ENCODE measurements at regions not wholly inside any gene's neighbourhood (a gene's known extent, or its start where the extent isn't known, plus 50 kb on each side); places are given as distances from the start of the nearest gene placed in this dataset.
"Not testable (repeated sequence)": the region's sequence is repeated elsewhere in the genome, so short reads cannot be mapped to it uniquely, and the experiment has no call there.

- no peak overlapping the region for H3K4me2 ChIP-seq (ENCODE audit: insufficient read depth, low read length)
- no peaks in the 10 kb centered on the region for H3K79me2 ChIP-seq (ENCODE audit: insufficient read depth, low read length)
- H4K20me1 ChIP-seq (ENCODE audit: insufficient read depth, low read length), result no peaks in the 10 kb centered on the region
- H3K4me3 ChIP-seq (ENCODE audit: insufficient read depth, low read length), result no peak overlapping the region
- H3K9me3 ChIP-seq (ENCODE audit: low read depth, low read length), result no peaks in the 10 kb centered on the region
- H3K27me3 ChIP-seq (ENCODE audit: insufficient read depth, low read length), result no peaks in the 10 kb centered on the region
- DNase-seq (ENCODE audit: insufficient read length, low spot score, missing footprints), result no peak
- no peak for TF ChIP-seq CTCF (IDR thresholded peaks at IDR 0.05; ENCODE audit: extremely low read depth, low read depth, low read length)
- no peak overlapping the region for H2AFZ ChIP-seq (ENCODE audit: low read length)
- no peaks in the 10 kb centered on the region for H3K36me3 ChIP-seq (ENCODE audit: insufficient read depth, low read length)
- no peak overlapping the region for H3K27ac ChIP-seq (ENCODE audit: low read depth, low read length)
- no peaks in the 10 kb centered on the region for H3K4me1 ChIP-seq (ENCODE audit: insufficient read depth, low read length)
These were observed 572.4 kb upstream of the B3GAT1 start for GRCh38 chr11:134984421-134984820.

- H4K20me1 ChIP-seq (ENCODE audit: insufficient read depth, low read length); DNase-seq (ENCODE audit: insufficient read length, low spot score, missing footprints); H3K4me2 ChIP-seq (ENCODE audit: insufficient read depth, low read length); H3K9me3 ChIP-seq (ENCODE audit: low read depth, low read length); H3K27ac ChIP-seq (ENCODE audit: low read depth, low read length); H3K79me2 ChIP-seq (ENCODE audit: insufficient read depth, low read length); H2AFZ ChIP-seq (ENCODE audit: low read length); H3K4me3 ChIP-seq (ENCODE audit: insufficient read depth, low read length); H3K36me3 ChIP-seq (ENCODE audit: insufficient read depth, low read length); H3K4me1 ChIP-seq (ENCODE audit: insufficient read depth, low read length); H3K27me3 ChIP-seq (ENCODE audit: insufficient read depth, low read length): not testable (repeated sequence)
These were observed 570.4 kb upstream of the B3GAT1 start for GRCh38 chr11:134982432-134982831.

DNA sequence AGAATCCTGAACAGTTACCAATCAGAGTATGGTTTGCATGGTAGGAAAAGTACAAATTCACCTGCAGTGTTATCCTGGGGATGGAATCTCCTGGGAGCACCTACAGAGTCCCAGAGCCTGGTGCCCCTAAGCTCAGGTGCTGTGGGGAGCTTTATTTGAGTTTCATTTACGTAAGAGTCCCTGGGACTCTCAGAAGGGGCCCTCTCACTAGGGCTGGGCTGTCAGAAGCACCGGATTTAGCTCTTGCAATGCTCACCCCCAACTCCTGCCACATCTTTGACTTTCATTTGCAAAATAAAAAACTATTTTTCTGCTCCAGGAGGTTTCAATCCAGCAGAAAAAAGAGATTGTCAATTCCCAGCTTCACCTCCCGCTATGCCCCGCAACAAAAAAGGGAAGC lies 569.8 kb upstream of the B3GAT1 start:
- H2AFZ ChIP-seq (ENCODE audit: low read length), result no peak overlapping the region
- H3K36me3 ChIP-seq (ENCODE audit: insufficient read depth, low read length), result no peaks in the 10 kb centered on the region
- no peak for DNase-seq (ENCODE audit: insufficient read length, low spot score, missing footprints)
- TF ChIP-seq CTCF (IDR thresholded peaks at IDR 0.05; ENCODE audit: extremely low read depth, low read depth, low read length), result no peak
- no peak overlapping the region for H3K27ac ChIP-seq (ENCODE audit: low read depth, low read length)
- H3K4me2 ChIP-seq (ENCODE audit: insufficient read depth, low read length), result no peak overlapping the region
- H3K27me3 ChIP-seq (ENCODE audit: insufficient read depth, low read length), result no peaks in the 10 kb centered on the region
- H3K4me1 ChIP-seq (ENCODE audit: insufficient read depth, low read length), result no peaks in the 10 kb centered on the region
- H3K4me3 ChIP-seq (ENCODE audit: insufficient read depth, low read length), result no peak overlapping the region
- no peaks in the 10 kb centered on the region for H4K20me1 ChIP-seq (ENCODE audit: insufficient read depth, low read length)
- no peaks in the 10 kb centered on the region for H3K79me2 ChIP-seq (ENCODE audit: insufficient read depth, low read length)
- no peaks in the 10 kb centered on the region for H3K9me3 ChIP-seq (ENCODE audit: low read depth, low read length)

DNA sequence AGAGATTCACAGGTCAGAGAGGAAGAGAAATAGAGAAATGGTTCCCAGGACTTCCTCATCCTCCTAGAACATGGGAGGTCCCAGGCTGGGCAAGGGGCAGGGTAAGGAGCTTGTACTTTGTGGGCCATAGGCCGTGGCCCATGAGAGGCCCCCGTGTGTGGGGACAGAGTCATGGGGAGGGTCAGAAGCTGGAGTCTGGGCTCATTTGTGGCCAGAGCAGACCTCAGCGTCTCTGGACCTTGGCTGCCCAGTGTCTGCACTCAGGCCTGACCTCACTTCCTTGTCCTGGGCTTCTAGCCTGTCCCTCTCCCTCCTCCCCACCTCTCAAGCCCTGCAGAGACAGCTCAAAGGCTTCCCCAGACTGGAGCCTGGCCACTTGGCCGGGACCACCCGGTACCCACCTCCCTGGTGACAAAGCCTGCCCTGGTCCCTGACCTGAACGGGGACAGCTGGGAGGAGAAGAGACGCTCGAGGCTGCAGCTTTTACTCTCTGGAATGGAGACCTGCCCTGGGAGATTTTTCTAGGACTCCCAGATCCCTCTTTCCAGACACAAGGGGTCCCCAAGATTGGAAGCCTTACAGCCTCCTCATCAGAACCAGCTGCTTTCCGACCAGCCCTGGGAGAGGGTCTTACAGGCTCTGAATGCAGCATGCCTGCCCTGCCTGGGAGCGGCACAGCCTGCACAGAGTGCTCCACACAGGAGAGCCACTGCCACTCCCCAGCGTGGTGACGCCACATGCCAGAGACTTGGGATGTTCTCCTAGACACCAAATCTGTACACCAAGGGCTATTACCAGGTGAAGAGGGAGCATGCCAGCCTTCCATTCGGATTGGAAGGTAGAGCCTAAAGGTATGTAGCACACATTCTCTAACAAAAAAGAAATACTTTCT lies 569.0 kb upstream of the B3GAT1 start:
- H3K27me3 ChIP-seq (ENCODE audit: insufficient read depth, low read length), result no peaks in the 10 kb centered on the region
- H3K27ac ChIP-seq (ENCODE audit: low read depth, low read length), result no peak overlapping the region
- DNase-seq (ENCODE audit: insufficient read length, low spot score, missing footprints), result no peak
- no peak for TF ChIP-seq CTCF (IDR thresholded peaks at IDR 0.05; ENCODE audit: extremely low read depth, low read depth, low read length)
- H3K4me3 ChIP-seq (ENCODE audit: insufficient read depth, low read length), result no peak overlapping the region
- no peaks in the 10 kb centered on the region for H4K20me1 ChIP-seq (ENCODE audit: insufficient read depth, low read length)
- no peak overlapping the region for H2AFZ ChIP-seq (ENCODE audit: low read length)
- no peaks in the 10 kb centered on the region for H3K36me3 ChIP-seq (ENCODE audit: insufficient read depth, low read length)
- H3K9me3 ChIP-seq (ENCODE audit: low read depth, low read length), result no peaks in the 10 kb centered on the region
- H3K4me1 ChIP-seq (ENCODE audit: insufficient read depth, low read length), result no peaks in the 10 kb centered on the region
- no peaks in the 10 kb centered on the region for H3K79me2 ChIP-seq (ENCODE audit: insufficient read depth, low read length)
- no peak overlapping the region for H3K4me2 ChIP-seq (ENCODE audit: insufficient read depth, low read length)

GRCh38 chr11:134979089-134979457 lies 567.0 kb upstream of the B3GAT1 start:
- H3K27ac ChIP-seq (ENCODE audit: low read depth, low read length); H2AFZ ChIP-seq (ENCODE audit: low read length); H3K4me1 ChIP-seq (ENCODE audit: insufficient read depth, low read length); H3K79me2 ChIP-seq (ENCODE audit: insufficient read depth, low read length); DNase-seq (ENCODE audit: insufficient read length, low spot score, missing footprints); H3K4me3 ChIP-seq (ENCODE audit: insufficient read depth, low read length); H3K36me3 ChIP-seq (ENCODE audit: insufficient read depth, low read length); H3K9me3 ChIP-seq (ENCODE audit: low read depth, low read length); H4K20me1 ChIP-seq (ENCODE audit: insufficient read depth, low read length); H3K27me3 ChIP-seq (ENCODE audit: insufficient read depth, low read length); H3K4me2 ChIP-seq (ENCODE audit: insufficient read depth, low read length): not testable (repeated sequence)

Measured in osteoblast (primary cell).